ENCODE measurements at regions not wholly inside any gene's neighbourhood (a gene's known extent, or its start where the extent isn't known, plus 50 kb on each side); places are given as distances from the start of the nearest gene placed in this dataset.

DNA sequence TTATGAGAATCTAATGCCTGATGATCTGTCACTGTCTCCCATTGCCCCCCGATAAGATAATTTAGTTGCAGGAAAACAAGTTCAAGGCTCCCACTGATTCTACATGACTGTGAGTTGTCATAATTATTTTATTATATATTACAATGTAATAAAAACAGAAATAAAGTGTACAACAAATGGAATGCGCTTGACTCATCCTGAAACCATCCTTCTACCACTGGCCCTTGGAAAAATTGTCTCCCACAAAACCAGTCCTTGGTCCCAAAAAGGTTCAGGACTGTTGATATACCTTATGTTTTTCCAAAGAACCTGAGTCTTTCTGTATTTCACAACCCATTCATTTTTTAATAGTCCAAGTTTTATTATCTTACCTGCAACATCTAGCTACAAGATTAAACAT is 403.5 kb downstream of the TAF11L14 start:
- TF ChIP-seq, protein P1, sequence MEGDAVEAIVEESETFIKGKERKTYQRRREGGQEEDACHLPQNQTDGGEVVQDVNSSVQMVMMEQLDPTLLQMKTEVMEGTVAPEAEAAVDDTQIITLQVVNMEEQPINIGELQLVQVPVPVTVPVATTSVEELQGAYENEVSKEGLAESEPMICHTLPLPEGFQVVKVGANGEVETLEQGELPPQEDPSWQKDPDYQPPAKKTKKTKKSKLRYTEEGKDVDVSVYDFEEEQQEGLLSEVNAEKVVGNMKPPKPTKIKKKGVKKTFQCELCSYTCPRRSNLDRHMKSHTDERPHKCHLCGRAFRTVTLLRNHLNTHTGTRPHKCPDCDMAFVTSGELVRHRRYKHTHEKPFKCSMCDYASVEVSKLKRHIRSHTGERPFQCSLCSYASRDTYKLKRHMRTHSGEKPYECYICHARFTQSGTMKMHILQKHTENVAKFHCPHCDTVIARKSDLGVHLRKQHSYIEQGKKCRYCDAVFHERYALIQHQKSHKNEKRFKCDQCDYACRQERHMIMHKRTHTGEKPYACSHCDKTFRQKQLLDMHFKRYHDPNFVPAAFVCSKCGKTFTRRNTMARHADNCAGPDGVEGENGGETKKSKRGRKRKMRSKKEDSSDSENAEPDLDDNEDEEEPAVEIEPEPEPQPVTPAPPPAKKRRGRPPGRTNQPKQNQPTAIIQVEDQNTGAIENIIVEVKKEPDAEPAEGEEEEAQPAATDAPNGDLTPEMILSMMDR (IDR thresholded peaks at IDR 0.05): no peak
- no peak for TF ChIP-seq POLR2A (IDR thresholded peaks at IDR 0.05)

Measured in Peyer's patch (tissue), 4 donors.